SJSA1 (cell line): ENCODE measurements at regions not wholly inside any gene's neighbourhood (a gene's known extent, or its start where the extent isn't known, plus 50 kb on each side); places are given as distances from the start of the nearest gene placed in this dataset.
A peak's percentile ranks its signal among the peaks of the same experiment; 100 is the strongest.

Source experiments
- DNase-seq, 2 experiments: peaks; one replicate each; pipeline ENCODE4 v3.0.0-alpha.2; 2015 to 2020; ENCODE audit warnings: low spot score in 2 of 2, low read depth in 1 of 2
- H3K27ac ChIP-seq: fragments of 250-450 bp; sonication (Bioruptor Pico); 2 replicates; pipeline ENCODE4 v1.5.1; 2020; ENCODE audit warnings: mild to moderate bottlenecking, moderate library complexity
- H3K27me3 ChIP-seq: fragments of 250-450 bp; sonication (Bioruptor Pico); replicated peaks from 2 replicates; pipeline ENCODE4 v1.5.1; 2020; ENCODE audit warnings: mild to moderate bottlenecking, moderate library complexity
- H3K36me3 ChIP-seq: fragments of 250-450 bp; sonication (Bioruptor Pico); 2 replicates; pipeline ENCODE4 v1.5.1; 2020; ENCODE audit warnings: mild to moderate bottlenecking
- H3K4me1 ChIP-seq: fragments of 250-450 bp; sonication (Bioruptor Pico); replicated peaks from 2 replicates; pipeline ENCODE4 v1.6.1; 2021; ENCODE audit warnings: mild to moderate bottlenecking
- H3K4me3 ChIP-seq: fragments of 250-450 bp; sonication (Bioruptor Pico); 2 replicates; pipeline ENCODE4 v1.5.1; 2020; ENCODE audit warnings: mild to moderate bottlenecking
- H3K9me3 ChIP-seq: fragments of 250-450 bp; sonication (Bioruptor Pico); replicated peaks from 2 replicates; pipeline ENCODE4 v1.5.1; 2020; ENCODE audit warnings: mild to moderate bottlenecking

DNA sequence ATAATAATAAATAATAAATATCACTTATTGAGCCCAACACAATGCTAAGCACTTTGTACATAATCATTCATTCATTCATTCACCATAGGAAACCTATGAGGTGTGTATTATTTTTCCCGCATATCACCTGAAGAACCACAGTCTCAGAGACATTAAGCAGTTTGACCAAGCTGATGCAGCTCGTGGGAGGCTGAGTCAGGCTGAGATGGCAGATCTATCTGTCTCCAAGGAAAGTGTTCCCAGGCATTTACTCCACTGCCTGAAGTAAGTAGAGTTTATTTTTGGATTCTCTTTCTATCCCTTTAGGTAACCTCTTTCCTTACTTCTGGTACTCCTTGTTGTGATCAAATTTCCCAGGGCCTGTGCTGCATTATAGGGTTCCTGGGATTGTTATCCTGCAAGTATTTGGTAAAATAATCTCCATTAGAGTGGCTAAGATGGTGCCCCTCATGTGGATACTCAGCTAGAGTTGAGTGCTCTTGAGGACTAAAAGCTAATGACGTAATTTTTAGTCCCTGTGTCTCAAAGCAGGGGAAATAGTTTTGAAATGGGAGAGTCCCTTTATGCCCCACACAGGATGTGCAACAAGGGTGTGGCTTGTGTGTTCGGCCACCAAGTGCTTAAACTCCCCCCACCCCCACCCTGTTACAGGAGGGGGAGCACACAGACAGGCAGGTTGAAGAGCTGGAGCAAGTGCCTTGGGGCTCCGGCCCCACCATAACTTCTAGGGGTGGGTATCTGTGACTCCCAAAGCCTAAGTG is 467.0 kb downstream of the STIM2 start:
- no peaks in the 10 kb centered on the region for H3K9me3 ChIP-seq
- H3K27me3 ChIP-seq, result no peaks in the 10 kb centered on the region
- DNase-seq, result no peak
- H3K4me1 ChIP-seq, result no peaks in the 10 kb centered on the region
- no peak overlapping the region for H3K27ac ChIP-seq
- H3K36me3 ChIP-seq, result no peaks in the 10 kb centered on the region
- no peak overlapping the region for H3K4me3 ChIP-seq

GRCh38 chr4:27338530-27338929 is 477.9 kb downstream of the STIM2 start:
- H3K4me3 ChIP-seq, result no peak overlapping the region
- no peaks in the 10 kb centered on the region for H3K27me3 ChIP-seq
- DNase-seq, result no peak
- H3K4me1 ChIP-seq, result no peaks in the 10 kb centered on the region
- no peaks in the 10 kb centered on the region for H3K9me3 ChIP-seq
- no peaks in the 10 kb centered on the region for H3K36me3 ChIP-seq
- H3K27ac ChIP-seq, result no peak overlapping the region

GRCh38 chr4:27343411-27343810 is 482.8 kb downstream of the STIM2 start:
- H3K27me3 ChIP-seq, result no peaks in the 10 kb centered on the region
- no peaks in the 10 kb centered on the region for H3K4me1 ChIP-seq
- no peaks in the 10 kb centered on the region for H3K9me3 ChIP-seq
- no peak for DNase-seq
- H3K36me3 ChIP-seq, result no peaks in the 10 kb centered on the region
- H3K27ac ChIP-seq, result no peak overlapping the region
- H3K4me3 ChIP-seq, result no peak overlapping the region

DNA sequence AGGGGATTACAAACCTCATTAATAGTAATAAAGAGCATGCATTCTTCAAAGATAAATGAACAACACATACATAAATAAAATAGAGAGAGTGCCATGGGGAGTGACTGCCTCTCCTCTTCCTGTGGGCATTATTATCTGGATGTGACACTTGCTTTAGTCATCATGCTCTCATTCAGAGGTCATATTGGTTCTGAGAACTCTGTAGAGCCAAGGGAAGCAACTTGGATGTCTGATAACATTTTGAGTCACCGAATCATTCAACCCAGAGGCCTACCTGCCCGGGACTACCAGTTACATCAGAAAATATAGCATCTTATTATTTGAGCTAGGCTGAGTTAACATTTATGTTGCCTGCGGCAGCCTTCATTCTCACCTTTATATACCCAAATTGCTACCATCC is 489.5 kb downstream of the STIM2 start:
- Histone ChIP-seq H3K9me3 (no peaks in the 10 kb centered on the region), H3K27ac (no peak overlapping the region), H3K4me1 (no peaks in the 10 kb centered on the region), H3K4me3 (no peak overlapping the region), H3K27me3 (no peaks in the 10 kb centered on the region), H3K36me3 (no peaks in the 10 kb centered on the region)
- no peak for DNase-seq

- Histone ChIP-seq H3K4me1 (peaks cover 3% of the 10 kb centered on the region; the same call in 1 of the 2 replicates), H3K9me3 (no peaks in the 10 kb centered on the region), H3K36me3 (no peaks in the 10 kb centered on the region), H3K27me3 (no peaks in the 10 kb centered on the region), H3K4me3 (no peak overlapping the region), H3K27ac (no peak overlapping the region)
- DNase-seq, result no peak
These were observed 496.6 kb downstream of the STIM2 start for GRCh38 chr4:27357283-27357682.

DNA sequence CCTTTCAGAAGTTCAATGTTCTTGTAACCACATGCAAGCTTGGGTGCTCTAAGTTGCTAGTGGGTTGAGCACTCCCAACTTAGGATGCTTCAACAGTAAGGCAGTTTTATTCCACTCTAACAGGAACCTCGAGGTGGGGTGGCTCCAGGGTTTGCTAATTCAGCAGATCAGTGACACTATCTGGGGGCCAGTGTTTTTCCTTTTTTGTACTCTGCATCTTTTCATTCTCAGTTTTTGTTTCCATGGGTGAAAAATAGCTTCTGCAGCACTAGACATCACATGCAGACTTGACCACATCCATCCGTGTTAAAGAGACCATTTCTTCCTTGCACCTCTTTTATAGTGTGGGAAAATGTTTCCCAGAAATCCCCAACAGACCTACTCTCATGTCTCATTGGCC is 497.6 kb downstream of the STIM2 start:
- H3K4me1 ChIP-seq, result peaks cover 3% of the 10 kb centered on the region; the same call in 1 of the 2 replicates
- no peak for DNase-seq
- H3K27ac ChIP-seq, result no peak overlapping the region
- H3K27me3 ChIP-seq, result no peaks in the 10 kb centered on the region
- no peak overlapping the region for H3K4me3 ChIP-seq
- no peaks in the 10 kb centered on the region for H3K36me3 ChIP-seq
- no peaks in the 10 kb centered on the region for H3K9me3 ChIP-seq

- no peak overlapping the region for H3K4me3 ChIP-seq
- peaks cover 3% of the 10 kb centered on the region; the same call in 1 of the 2 replicates for H3K4me1 ChIP-seq
- no peaks in the 10 kb centered on the region for H3K36me3 ChIP-seq
- DNase-seq, result no peak
- no peaks in the 10 kb centered on the region for H3K27me3 ChIP-seq
- no peaks in the 10 kb centered on the region for H3K9me3 ChIP-seq
- no peak overlapping the region for H3K27ac ChIP-seq
These were observed 499.5 kb downstream of the STIM2 start for GRCh38 chr4:27360131-27360530.

DNA sequence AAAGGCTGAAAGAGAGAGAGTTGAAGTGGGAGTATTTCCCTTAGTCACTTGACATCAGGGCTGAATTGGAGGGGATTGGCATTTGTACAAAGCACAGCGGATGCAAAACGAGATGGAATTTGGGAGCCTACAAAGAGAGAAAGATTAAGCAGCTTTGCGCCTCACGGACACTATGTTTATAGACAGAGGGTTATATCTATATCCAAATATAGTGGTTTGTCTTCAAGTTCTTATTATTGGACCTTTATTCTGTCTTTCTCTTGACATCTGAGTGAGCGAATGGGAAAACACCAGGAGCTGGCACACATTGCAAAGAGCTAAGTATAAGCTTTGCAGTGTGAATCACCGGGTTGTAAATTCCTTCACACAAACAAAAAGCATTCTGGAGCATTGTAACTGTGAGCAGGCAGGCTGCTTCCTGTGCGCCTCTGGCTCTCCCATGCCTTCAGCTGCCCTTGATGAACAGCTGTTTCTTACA is 500.2 kb downstream of the STIM2 start:
- Histone ChIP-seq H3K27ac (no peak overlapping the region), H3K36me3 (no peaks in the 10 kb centered on the region), H3K9me3 (no peaks in the 10 kb centered on the region), H3K4me1 (peaks cover 3% of the 10 kb centered on the region; the same call in 1 of the 2 replicates), H3K27me3 (no peaks in the 10 kb centered on the region), H3K4me3 (no peak overlapping the region)
- DNase-seq, result peak; percentile 35 to 39

DNA sequence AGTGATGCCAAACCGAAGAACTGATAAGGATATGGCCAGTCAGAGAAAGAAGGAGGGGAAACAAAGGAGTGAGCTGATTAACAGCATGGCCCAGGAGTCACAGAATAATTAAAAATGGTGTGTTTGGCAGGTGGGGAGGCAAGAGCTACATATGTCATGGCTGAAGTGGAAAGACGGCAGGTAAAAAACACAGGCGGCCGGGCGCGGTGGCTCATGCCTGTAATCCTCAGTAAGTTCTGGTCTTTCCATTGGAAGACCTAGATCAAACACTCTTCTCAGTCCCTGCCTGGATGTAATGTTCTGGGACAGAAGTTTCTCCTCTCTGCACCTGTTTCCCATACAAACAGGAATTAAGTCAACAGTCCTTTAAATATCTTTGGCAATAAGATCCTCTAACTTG is 503.9 kb downstream of the STIM2 start:
- DNase-seq, result no peak
- Histone ChIP-seq H3K36me3 (no peaks in the 10 kb centered on the region), H3K4me3 (no peak overlapping the region), H3K4me1 (peaks cover 3% of the 10 kb centered on the region; the same call in 1 of the 2 replicates), H3K27ac (no peak overlapping the region), H3K27me3 (no peaks in the 10 kb centered on the region), H3K9me3 (no peaks in the 10 kb centered on the region)

GRCh38 chr4:27366104-27366823 is 505.6 kb downstream of the STIM2 start:
- Histone ChIP-seq H3K27ac (no peak overlapping the region), H3K4me1 (no peaks in the 10 kb centered on the region), H3K27me3 (no peaks in the 10 kb centered on the region), H3K36me3 (no peaks in the 10 kb centered on the region), H3K9me3 (no peaks in the 10 kb centered on the region), H3K4me3 (no peak overlapping the region)
- no peak for DNase-seq

DNA sequence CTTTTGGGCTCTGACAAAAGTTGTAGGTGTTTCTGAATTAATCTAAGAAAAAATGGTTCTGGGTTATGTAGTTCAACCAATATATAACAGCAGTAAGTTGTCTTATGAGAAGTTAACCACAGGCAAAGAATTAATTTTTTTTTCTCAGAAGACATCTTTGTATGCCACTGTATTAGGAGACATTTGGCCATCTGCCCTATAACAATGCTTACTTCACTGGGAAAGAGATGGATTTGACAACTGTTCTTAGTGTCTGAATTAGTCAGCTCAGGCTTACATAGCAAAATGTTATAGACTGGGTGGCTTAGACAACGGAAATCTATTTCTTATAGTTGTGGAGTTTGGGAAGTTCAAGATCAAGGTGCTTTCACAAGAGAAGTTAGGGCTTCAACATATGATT is 508.1 kb downstream of the STIM2 start:
- Histone ChIP-seq H3K9me3 (no peaks in the 10 kb centered on the region), H3K27ac (no peak overlapping the region), H3K36me3 (no peaks in the 10 kb centered on the region), H3K27me3 (no peaks in the 10 kb centered on the region), H3K4me3 (no peak overlapping the region), H3K4me1 (no peaks in the 10 kb centered on the region)
- no peak for DNase-seq

DNA sequence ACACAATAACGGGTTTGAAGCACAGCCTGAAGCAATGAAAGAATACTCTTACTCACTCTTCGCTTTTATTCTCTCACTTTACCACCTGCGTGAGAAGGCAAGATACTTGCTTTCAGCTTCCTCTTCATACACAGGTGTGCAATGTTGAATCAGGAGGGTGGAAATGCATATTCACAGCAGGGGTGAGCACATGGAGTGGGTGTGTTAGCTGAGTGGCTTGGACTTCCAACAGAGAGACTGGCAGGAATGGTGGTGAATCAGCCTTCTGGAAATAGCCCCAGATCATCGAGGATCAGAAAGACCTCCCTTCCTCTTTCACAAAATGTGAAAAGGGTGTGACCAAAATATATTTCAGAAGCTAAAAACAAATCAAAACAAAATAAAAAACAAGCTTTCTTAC is 521.2 kb downstream of the STIM2 start:
- H3K9me3 ChIP-seq, result no peaks in the 10 kb centered on the region
- H3K27me3 ChIP-seq, result no peaks in the 10 kb centered on the region
- H3K4me1 ChIP-seq, result no peaks in the 10 kb centered on the region
- no peak overlapping the region for H3K4me3 ChIP-seq
- DNase-seq, result no peak
- no peak overlapping the region for H3K27ac ChIP-seq
- H3K36me3 ChIP-seq, result no peaks in the 10 kb centered on the region

GRCh38 chr4:27387711-27388110 is 527.1 kb downstream of the STIM2 start:
- Histone ChIP-seq H3K4me1 (no peaks in the 10 kb centered on the region), H3K27me3 (no peaks in the 10 kb centered on the region), H3K36me3 (no peaks in the 10 kb centered on the region), H3K4me3 (no peak overlapping the region), H3K27ac (no peak overlapping the region), H3K9me3 (no peaks in the 10 kb centered on the region)
- no peak for DNase-seq

- no peak overlapping the region for H3K27ac ChIP-seq
These were observed 537.2 kb downstream of the STIM2 start for GRCh38 chr4:27397886-27398285.

More at GRCh38 chr4:27397886-27398285, 537.2 kb downstream of the STIM2 start:
- H3K4me1 ChIP-seq, result no peaks in the 10 kb centered on the region
- peak in 1 of 2 experiments; percentile 4 for DNase-seq
- H3K9me3 ChIP-seq, result no peaks in the 10 kb centered on the region
- no peak overlapping the region for H3K4me3 ChIP-seq
- H3K36me3 ChIP-seq, result no peaks in the 10 kb centered on the region
- H3K27me3 ChIP-seq, result no peaks in the 10 kb centered on the region
